Liver (tissue), 3 donors: ENCODE measurements at regions not wholly inside any gene's neighbourhood (a gene's known extent, or its start where the extent isn't known, plus 50 kb on each side); places are given as distances from the start of the nearest gene placed in this dataset.

Experiments used
- EGR1 ChIP-seq, 2 donors: IDR thresholded peaks; 2 replicates each; pipeline ENCODE4 v1.6.1; 2016 to 2018; ENCODE audit warnings: antibody characterized with exemption in 2 of 2, low read depth in 2 of 2
- TAF1 ChIP-seq: conservative IDR thresholded peaks from 2 replicates; pipeline ENCODE4 v1.6.1; 2016; ENCODE audit warnings: antibody characterized with exemption, mild to moderate bottlenecking
- TF ChIP-seq, protein P1 (sequence below): fragments of 150-350 bp; IDR thresholded peaks from 2 replicates; pipeline ENCODE4 v1.5.1; 2017; ENCODE audit warnings: improper control_type of control experiment, low read depth, low read length; ENCODE audit not compliant: missing input control
- TF ChIP-seq, protein P2 (sequence below): IDR thresholded peaks from 2 replicates; pipeline ENCODE4 v1.6.1; 2016; ENCODE audit warnings: antibody characterized with exemption
- donor health status: healthy.
- donor health status: healthy.

GRCh38 chrX:125544856-125545255, 225.2 kb downstream of the TEX13C start:
- TF ChIP-seq, protein P1, sequence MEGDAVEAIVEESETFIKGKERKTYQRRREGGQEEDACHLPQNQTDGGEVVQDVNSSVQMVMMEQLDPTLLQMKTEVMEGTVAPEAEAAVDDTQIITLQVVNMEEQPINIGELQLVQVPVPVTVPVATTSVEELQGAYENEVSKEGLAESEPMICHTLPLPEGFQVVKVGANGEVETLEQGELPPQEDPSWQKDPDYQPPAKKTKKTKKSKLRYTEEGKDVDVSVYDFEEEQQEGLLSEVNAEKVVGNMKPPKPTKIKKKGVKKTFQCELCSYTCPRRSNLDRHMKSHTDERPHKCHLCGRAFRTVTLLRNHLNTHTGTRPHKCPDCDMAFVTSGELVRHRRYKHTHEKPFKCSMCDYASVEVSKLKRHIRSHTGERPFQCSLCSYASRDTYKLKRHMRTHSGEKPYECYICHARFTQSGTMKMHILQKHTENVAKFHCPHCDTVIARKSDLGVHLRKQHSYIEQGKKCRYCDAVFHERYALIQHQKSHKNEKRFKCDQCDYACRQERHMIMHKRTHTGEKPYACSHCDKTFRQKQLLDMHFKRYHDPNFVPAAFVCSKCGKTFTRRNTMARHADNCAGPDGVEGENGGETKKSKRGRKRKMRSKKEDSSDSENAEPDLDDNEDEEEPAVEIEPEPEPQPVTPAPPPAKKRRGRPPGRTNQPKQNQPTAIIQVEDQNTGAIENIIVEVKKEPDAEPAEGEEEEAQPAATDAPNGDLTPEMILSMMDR = no peak
- TF ChIP-seq TAF1 (no peak), EGR1 (IDR thresholded peaks at IDR 0.05; ENCODE audit: low read depth in 2 of 2) (no peak)
- TF ChIP-seq, protein P2, sequence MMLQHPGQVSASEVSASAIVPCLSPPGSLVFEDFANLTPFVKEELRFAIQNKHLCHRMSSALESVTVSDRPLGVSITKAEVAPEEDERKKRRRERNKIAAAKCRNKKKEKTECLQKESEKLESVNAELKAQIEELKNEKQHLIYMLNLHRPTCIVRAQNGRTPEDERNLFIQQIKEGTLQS = no peak
